ENCODE measurements at regions not wholly inside any gene's neighbourhood (a gene's known extent, or its start where the extent isn't known, plus 50 kb on each side); places are given as distances from the start of the nearest gene placed in this dataset.

DNA sequence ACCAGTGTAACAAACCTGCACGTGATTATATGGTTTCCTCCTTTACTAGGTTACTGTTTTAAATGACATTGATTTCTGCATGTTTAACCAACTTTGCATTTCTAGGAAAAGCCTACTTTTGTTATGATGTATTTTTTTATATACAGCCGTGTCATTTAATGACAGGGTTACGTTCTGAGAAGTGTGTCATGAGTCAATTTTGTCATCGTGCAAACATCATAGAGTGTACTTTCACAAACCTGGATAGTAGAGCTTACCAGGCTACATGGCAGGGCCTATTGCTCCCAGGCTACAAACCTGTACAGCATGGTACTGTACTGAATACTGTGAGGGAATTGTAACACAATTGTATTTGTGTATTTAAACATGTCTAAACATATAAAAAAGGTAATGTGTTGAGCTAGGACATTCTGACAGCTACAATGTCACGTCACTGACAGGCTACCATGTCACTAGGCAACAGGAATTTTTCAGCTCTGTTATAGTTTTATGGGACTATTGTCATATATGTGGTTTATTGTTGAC lies 205.3 kb downstream of the PRL start:
- no peak for TF ChIP-seq GATA2 (IDR thresholded peaks at IDR 0.05; ENCODE audit: low read depth, low read length)
- no peak for TF ChIP-seq GATA3 (IDR thresholded peaks at IDR 0.05; ENCODE audit: low read depth, low read length)

DNA sequence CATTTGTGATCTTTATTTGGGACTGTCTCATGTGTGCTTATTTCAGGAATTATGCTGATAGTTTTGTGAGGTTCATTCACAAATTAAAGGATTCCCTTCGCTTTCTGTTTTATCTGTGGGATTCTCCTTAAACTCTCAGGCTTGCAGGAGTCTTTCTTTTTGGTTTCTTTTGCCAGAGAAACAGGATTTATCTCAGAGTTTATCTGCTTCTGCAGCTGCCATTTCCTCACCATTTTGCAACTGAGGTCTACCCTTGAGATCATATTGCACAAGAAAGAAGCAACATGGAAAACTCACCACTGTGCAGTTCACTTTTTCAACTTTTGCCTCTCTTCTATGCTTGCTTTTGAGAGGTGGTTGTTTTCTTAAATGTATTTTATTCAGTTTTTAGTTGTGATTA lies 201.0 kb downstream of the PRL start:
- TF ChIP-seq GATA2 (IDR thresholded peaks at IDR 0.05; ENCODE audit: low read depth, low read length) (no peak), GATA3 (IDR thresholded peaks at IDR 0.05; ENCODE audit: low read depth, low read length) (no peak)

GRCh38 chr6:22098601-22099031 lies 198.2 kb downstream of the PRL start:
- TF ChIP-seq GATA3 (IDR thresholded peaks at IDR 0.05; ENCODE audit: low read depth, low read length) (no peak), GATA2 (IDR thresholded peaks at IDR 0.05; ENCODE audit: low read depth, low read length) (no peak)

DNA sequence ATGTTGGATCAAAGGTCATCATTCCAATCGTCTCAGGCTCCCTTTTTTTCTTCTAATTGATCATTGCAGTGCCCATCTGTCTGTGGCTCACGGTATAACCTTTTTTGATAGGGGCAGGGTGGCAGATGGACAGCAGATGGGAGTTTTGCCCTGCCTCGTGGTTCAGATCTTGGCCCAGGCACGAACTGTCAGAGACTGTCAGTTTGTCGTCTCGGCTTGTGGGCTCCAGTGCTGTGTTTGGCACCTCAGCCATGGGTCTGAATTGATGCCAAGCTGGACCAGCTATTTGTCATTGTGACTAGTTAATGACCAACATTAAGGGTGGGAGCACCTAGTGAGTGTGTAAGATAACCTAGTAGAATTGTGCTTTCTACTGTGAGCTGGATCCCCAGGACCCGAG lies 197.6 kb downstream of the PRL start:
- TF ChIP-seq GATA2 (IDR thresholded peaks at IDR 0.05; ENCODE audit: low read depth, low read length) (no peak), GATA3 (IDR thresholded peaks at IDR 0.05; ENCODE audit: low read depth, low read length) (no peak)

GRCh38 chr6:22099923-22100322 lies 196.9 kb downstream of the PRL start:
- no peak for TF ChIP-seq GATA3 (IDR thresholded peaks at IDR 0.05; ENCODE audit: low read depth, low read length)
- no peak for TF ChIP-seq GATA2 (IDR thresholded peaks at IDR 0.05; ENCODE audit: low read depth, low read length)

GRCh38 chr6:22101163-22101562 lies 195.7 kb downstream of the PRL start:
- no peak for TF ChIP-seq GATA3 (IDR thresholded peaks at IDR 0.05; ENCODE audit: low read depth, low read length)
- no peak for TF ChIP-seq GATA2 (IDR thresholded peaks at IDR 0.05; ENCODE audit: low read depth, low read length)

GRCh38 chr6:22102671-22103070 lies 194.2 kb downstream of the PRL start:
- no peak for TF ChIP-seq GATA3 (IDR thresholded peaks at IDR 0.05; ENCODE audit: low read depth, low read length)
- no peak for TF ChIP-seq GATA2 (IDR thresholded peaks at IDR 0.05; ENCODE audit: low read depth, low read length)

DNA sequence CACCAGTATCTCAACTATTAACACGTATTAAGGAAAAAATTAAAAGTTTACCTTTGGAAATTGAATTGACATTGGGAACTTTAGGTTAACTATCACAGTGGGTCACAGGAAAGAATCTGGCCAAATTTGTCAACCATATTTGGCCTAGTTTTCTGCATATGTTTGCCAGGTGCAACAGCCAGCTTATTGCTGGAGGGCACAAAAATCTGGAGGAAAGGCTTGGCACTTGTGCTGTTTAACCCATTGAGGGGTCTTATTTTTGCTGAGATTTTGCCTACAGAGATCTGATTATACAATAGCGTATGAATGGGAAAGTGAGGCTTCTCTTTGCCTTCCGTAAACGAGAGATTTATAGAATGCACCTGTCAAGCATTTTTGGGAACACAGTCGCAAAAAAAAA lies 190.4 kb downstream of the PRL start:
- TF ChIP-seq GATA3 (IDR thresholded peaks at IDR 0.05; ENCODE audit: low read depth, low read length) (no peak), GATA2 (IDR thresholded peaks at IDR 0.05; ENCODE audit: low read depth, low read length) (no peak)

- no peak for TF ChIP-seq GATA2 (IDR thresholded peaks at IDR 0.05; ENCODE audit: low read depth, low read length)
- TF ChIP-seq GATA3 (IDR thresholded peaks at IDR 0.05; ENCODE audit: low read depth, low read length) = no peak
Measured at GRCh38 chr6:22106961-22107360, 189.9 kb downstream of the PRL start.

DNA sequence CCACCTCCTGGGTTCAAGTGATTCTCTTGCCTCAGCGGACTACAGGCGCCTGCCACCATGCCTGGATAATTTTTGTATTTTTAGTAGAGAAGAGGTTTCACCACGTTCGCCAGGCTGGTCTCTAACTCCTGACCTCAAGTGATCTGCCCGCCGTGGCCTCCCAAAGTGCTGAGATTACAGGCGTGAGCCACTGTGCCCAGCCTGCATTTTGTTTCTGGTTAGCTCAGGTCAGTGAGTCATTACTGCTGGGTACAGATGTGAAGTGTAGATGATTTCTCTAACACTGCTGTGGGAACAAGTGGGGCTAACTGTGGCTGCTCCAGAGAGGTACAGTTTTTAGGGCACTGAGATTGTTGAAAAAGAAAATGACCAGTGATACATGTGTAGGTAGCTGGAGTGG lies 188.6 kb downstream of the PRL start:
- TF ChIP-seq GATA3 (IDR thresholded peaks at IDR 0.05; ENCODE audit: low read depth, low read length) (no peak), GATA2 (IDR thresholded peaks at IDR 0.05; ENCODE audit: low read depth, low read length) (no peak)

- TF ChIP-seq GATA2 (IDR thresholded peaks at IDR 0.05; ENCODE audit: low read depth, low read length) (no peak), GATA3 (IDR thresholded peaks at IDR 0.05; ENCODE audit: low read depth, low read length) (no peak)
Measured at GRCh38 chr6:22110061-22110460, 186.8 kb downstream of the PRL start.

- TF ChIP-seq GATA2 (IDR thresholded peaks at IDR 0.05; ENCODE audit: low read depth, low read length) (no peak), GATA3 (IDR thresholded peaks at IDR 0.05; ENCODE audit: low read depth, low read length) (no peak)
Measured at GRCh38 chr6:22112461-22112860, 184.4 kb downstream of the PRL start.

- TF ChIP-seq GATA2 (IDR thresholded peaks at IDR 0.05; ENCODE audit: low read depth, low read length) = no peak
- TF ChIP-seq GATA3 (IDR thresholded peaks at IDR 0.05; ENCODE audit: low read depth, low read length) = no peak
Measured at GRCh38 chr6:22113026-22113766, 183.6 kb downstream of the PRL start.

DNA sequence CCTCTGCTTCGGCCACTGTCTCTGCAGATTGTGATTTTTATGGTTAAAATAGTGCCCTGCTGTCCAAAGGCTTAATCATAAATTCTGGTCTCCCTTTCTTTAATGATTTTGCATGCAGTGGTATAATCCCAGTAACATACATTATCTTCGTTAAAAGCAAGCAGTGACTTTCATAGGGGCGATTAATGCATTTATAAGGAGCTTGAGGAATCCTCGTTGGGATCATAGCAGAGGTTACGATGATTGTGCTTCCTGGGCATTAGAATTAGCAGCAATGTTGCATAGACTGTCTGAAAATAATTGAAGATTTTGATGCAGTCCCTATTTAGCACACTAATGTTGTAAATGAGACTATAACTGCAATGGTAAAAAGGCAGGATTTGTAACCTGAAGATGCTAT lies 181.3 kb downstream of the PRL start:
- TF ChIP-seq GATA3 (IDR thresholded peaks at IDR 0.05; ENCODE audit: low read depth, low read length) = no peak
- no peak for TF ChIP-seq GATA2 (IDR thresholded peaks at IDR 0.05; ENCODE audit: low read depth, low read length)

DNA sequence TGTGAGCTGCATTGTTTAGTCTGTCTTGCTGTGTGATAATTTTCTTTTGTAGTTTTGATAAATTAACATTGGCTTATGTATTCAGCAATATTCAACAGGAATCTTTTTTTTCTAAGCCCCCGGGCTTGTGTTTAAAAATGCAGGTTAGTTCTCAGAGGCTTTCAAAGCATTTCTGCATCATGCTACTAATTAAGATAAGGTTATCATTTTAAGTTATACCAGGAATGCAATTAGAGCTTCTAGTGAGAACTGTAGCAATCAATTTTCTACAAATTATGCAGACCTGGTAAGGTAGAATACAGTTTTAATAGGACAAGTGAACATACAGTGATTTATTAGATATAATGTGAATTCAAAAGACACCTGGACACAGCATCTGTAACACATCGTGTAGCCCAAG lies 179.2 kb downstream of the PRL start:
- TF ChIP-seq GATA3 (IDR thresholded peaks at IDR 0.05; ENCODE audit: low read depth, low read length) = no peak
- TF ChIP-seq GATA2 (IDR thresholded peaks at IDR 0.05; ENCODE audit: low read depth, low read length) = no peak
